HG03354 (cell line): ENCODE measurements at regions not wholly inside any gene's neighbourhood (a gene's known extent, or its start where the extent isn't known, plus 50 kb on each side); places are given as distances from the start of the nearest gene placed in this dataset.
"Not testable (repeated sequence)": the region's sequence is repeated elsewhere in the genome, so short reads cannot be mapped to it uniquely, and the experiment has no call there.

Source experiments
- ATAC-seq: cut with Tn5 transposase; IDR thresholded peaks from one replicate; pipeline ENCODE4 v1.9.1; 2021; ENCODE audit warnings: mild to moderate bottlenecking; ENCODE audit not compliant: unreplicated experiment, poor library complexity, severe bottlenecking

DNA sequence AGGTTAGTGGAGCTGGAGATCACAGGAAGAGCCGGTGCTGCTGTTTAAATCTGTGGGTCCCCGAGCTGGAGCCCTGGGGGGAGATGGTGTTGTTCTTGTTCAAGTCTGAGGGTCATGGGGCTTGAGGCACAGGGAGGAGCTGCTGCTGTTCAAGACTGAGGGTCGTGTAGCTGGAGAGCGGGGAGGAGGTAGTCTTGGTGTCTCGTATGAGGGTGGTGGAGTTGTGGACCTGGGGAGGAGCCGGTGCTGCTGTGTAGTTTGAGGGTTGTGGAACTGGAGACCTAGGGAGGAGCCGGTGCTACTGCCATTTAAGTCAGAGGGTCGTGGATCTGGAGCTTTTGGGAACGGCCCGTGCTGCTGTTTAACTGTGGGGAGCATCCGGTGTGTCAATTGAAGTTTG, 112.2 kb upstream of the SULF2 start:
- no peak for ATAC-seq

- not testable (repeated sequence) for ATAC-seq
These were observed 107.4 kb upstream of the SULF2 start for GRCh38 chr20:47892681-47893080.

DNA sequence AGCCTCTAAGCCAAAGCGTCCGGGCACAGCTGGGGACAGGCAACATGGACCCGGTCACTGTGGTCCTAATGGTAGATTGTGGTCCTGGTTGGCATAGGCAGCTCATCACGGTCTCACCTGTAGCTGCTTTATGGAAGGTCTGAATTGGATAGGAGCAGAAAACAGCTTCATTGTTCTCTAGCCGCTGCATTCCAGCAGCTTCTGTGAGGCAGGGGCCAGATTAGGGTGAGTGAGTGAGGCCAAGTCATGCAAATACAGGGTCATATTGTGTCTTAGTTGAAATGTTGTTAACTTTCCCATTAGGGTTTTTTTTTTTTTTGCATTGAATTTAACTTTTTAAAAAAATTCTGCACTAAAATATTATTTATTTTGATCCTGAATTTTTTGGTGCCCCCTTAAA, 105.4 kb upstream of the SULF2 start:
- not testable (repeated sequence) for ATAC-seq

GRCh38 chr20:47889751-47890150, 104.5 kb upstream of the SULF2 start:
- not testable (repeated sequence) for ATAC-seq

- no peak for ATAC-seq
These were observed 103.1 kb upstream of the SULF2 start for GRCh38 chr20:47888351-47888750.

GRCh38 chr20:47887477-47888080, 102.3 kb upstream of the SULF2 start:
- no peak for ATAC-seq

DNA sequence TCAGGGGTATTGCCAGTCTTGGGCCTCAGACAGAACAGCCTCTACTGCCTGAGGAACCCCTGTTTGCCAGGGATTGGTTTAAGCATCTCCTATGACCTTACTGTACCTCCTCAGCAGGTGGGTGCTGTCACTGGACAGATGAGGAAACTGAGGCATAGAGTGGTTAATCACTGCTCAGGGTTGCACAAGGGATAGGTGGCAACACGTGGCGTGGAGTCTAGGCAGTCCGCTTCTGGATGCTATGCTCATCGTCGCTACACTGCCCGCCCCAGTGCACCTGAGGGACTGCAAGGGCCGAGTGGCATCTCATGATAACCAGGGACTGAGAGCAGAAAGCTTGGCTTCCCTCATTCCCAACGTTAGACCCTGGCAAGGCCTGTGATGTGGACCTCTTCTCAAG, 101.8 kb upstream of the SULF2 start:
- ATAC-seq: no peak

DNA sequence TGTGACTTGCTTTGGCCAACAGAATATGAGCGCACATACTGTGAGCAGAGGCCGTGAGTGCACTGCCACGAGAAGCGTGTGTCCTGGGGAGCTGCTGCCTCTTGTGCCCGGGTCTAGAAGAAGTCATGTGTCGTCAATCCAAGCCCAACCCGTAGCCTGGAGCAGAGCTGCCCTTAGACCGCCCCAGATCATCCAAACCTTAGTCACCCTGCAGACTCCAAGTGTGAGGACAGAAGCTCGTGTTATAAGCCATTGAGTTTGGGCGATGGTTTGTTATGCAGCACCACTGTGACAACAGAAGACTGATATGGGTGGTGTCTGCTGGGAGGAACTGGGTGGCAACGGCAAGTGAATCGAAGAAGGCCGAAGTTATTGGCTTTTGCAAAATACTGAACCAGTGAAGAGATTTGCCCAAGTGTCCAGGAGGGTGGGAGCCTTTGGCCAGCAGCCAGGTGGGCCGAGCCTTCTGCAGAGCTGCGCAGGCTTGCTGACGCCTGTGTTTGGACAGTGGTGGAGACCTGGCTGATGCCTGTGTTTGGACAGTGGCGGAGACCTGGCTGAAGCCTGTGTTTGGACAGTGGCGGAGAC, 101.3 kb upstream of the SULF2 start:
- no peak for ATAC-seq

GRCh38 chr20:47885909-47886453, 100.7 kb upstream of the SULF2 start:
- ATAC-seq: no peak

DNA sequence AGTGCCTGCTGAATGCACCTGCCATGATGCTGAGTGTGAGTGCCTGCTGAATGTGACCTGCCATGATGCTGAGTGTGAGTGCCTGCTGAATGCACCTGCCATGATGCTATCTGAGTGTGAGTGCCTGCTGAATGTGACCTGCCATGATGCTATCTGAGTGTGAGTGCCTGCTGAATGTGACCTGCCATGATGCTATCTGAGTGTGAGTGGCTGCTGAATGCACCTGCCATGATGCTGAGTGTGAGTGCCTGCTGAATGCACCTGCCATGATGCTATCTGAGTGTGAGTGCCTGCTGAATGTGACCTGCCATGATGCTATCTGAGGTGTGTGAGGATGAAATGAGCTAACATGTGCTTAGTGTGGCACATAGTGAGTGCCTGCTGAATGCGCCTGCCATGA, 98.7 kb upstream of the SULF2 start:
- not testable (repeated sequence) for ATAC-seq

- ATAC-seq: no peak
These were observed 97.9 kb upstream of the SULF2 start for GRCh38 chr20:47883186-47883585.

- ATAC-seq: no peak
These were observed 94.5 kb upstream of the SULF2 start for GRCh38 chr20:47879771-47880170.

- ATAC-seq: no peak
These were observed 93.3 kb upstream of the SULF2 start for GRCh38 chr20:47878601-47879027.

GRCh38 chr20:47876311-47877088, 91.2 kb upstream of the SULF2 start:
- ATAC-seq: no peak

DNA sequence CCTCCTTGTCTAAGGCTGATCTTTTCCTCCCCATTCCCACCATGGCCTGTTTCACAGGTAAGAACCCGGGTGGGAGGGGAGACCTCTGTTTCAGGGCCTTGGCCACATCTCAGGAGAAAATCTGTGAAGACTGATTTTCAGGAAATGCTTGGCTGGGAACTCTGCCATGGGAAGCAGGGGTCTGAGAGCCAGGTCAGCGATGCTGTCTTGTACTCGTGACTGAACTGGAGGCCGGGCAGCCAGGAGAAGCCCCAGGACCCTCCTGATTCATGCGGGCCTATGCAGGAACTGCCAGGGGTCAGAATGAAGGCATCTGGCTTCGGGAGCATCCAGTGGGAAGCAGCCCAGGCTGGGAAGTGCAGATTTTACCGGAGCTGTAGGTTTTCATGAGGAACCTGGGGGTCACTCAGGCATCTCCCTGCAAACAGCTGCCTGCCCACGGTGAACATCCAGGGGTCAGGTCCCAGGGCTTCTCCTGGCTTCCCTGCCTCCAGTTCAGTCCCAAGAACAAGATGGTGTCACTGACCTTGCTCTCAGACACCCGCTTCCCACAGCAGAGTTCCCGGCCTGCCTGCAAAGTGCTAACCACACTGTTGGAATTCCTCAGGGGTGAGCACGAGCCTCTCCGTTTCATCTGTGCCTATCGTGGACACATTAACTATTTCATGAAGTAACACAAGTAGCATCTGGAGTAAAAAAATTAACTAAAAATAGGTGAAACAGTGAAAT, 90.2 kb upstream of the SULF2 start:
- ATAC-seq: no peak

DNA sequence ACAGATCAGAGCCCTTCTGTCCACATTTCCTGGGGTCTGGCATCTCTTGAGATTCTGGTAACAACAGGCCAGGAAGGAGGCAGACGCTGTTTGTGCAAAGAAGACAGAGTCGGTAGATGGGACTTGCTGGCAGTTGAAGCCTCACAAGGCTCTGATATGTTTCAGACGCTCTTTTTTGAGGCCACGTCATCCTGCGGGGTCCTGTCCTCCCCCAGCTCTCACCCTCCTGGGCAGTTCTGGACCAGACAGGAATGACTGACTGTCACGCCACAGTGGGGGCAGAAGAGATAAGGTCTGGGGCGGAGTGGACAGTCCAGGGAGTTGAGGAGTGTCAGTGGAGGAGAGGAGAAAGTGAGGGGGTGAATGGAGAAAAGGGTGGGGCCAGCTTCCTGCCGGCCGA, 87.1 kb upstream of the SULF2 start:
- ATAC-seq: no peak

DNA sequence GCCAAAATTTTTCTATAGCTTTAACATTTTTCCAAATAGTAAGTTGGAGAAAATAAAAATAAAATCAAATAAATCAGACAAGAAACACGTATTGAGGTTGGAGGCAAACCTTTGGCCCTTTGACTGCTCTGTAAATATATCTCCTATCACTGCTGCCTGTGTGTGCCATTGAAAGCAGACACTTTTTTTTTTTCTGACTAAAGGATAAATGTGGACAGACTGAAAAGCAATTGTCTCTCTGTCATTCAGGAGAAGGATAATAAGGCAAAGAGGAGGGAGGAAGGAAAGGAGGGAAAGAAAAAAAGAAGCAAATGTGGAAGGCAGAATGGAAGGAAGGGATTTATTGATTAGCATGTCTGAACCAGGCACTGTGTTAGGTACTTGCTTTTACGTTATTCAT, 85.2 kb upstream of the SULF2 start:
- ATAC-seq: no peak

DNA sequence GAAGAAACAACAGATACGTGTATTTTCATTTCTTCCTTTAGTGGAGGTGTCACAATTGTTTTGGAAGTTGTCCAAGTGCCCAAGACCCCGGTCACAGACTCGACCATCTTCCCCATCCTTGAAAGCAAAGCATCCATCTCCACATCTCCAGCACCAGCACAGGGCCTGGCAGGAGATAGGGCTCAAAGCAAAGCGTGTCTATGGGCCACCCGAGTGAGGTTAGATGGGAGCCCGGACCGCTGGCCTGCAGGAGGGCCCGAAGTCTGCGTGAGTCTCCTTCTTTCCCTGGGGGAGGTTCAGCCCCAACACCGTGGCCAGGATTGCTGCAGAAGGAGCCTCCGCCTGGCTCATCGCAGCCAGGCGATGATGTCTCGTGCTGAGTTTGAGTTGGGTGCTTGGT, 83.5 kb upstream of the SULF2 start:
- ATAC-seq: no peak

DNA sequence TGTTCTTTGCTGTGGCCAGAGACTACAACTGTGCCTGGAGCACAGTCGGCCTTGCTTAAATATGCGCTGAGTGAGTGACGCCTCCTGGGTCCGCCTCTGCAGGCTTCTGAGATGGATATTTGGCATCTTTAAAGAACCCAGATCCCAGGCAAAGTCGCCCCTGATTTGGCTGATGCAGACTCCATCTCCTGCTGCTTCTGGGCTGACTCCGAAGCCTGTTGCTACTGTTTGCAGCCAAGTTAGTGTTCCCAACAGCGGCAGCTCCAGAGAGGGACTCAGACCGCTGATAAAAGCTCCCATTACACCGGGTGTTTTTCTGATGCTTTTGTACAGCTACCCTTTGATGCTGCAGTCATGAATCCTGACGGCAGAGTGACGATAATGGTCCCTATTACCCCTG, 83.0 kb upstream of the SULF2 start:
- ATAC-seq: no peak

DNA sequence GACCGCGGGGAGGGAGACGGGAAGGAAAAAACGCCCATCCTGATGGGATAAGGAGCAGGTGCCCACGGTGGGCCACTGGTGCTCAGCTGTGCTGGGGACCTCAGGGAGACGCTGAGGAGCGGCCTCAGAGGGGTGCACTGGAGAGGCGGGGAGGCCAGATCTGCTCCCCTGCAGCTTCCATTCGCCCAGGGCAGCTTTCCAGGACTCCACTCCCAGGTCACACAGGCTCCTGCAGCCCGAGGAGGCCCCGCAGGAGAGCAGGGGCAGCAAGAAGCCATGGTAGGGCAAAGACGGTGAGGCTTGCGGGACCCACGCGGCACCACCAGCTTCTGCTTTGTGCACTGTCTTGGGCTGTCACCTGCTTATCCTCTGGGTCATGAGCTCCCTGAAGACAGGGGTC, 82.5 kb upstream of the SULF2 start:
- ATAC-seq: no peak
